Mesendoderm (in vitro differentiated cells): ENCODE measurements at regions not wholly inside any gene's neighbourhood (a gene's known extent, or its start where the extent isn't known, plus 50 kb on each side); places are given as distances from the start of the nearest gene placed in this dataset.

Experiments used
- DNase-seq: peaks from one replicate; pipeline ENCODE4 v3.0.0; 2013
- H2AK5ac ChIP-seq: 2 replicates; pipeline ENCODE4 v1.6.1; 2013; ENCODE audit warnings: low read length, inconsistent platforms
- H2BK120ac ChIP-seq: 2 replicates; pipeline ENCODE4 v1.6.1; 2013; ENCODE audit warnings: low read depth, mild to moderate bottlenecking, low read length, moderate library complexity, mixed read lengths
- H2BK15ac ChIP-seq: replicated peaks from 2 replicates; pipeline ENCODE4 v1.6.1; 2013; ENCODE audit warnings: low read depth, mild to moderate bottlenecking, moderate library complexity
- H2BK5ac ChIP-seq: 2 replicates; pipeline ENCODE4 v1.6.1; 2013; ENCODE audit warnings: low read length, inconsistent platforms
- H3K18ac ChIP-seq: 2 replicates; pipeline ENCODE4 v1.6.1; 2013; ENCODE audit warnings: mild to moderate bottlenecking, low read length, mixed read lengths
- H3K23ac ChIP-seq: one replicate; pipeline ENCODE4 v1.6.1; 2013; ENCODE audit warnings: low read length
- H3K27ac ChIP-seq: 2 replicates; pipeline ENCODE4 v1.5.1; 2013; ENCODE audit warnings: low read depth, mild to moderate bottlenecking, inconsistent platforms, low read length, moderate library complexity
- H3K27me3 ChIP-seq: 2 replicates; pipeline ENCODE4 v1.6.1; 2013; ENCODE audit warnings: low read length, control low read depth, mild to moderate bottlenecking, inconsistent platforms; ENCODE audit not compliant: insufficient read depth, poor library complexity
- H3K36me3 ChIP-seq: 2 replicates; pipeline ENCODE4 v1.6.1; 2013; ENCODE audit warnings: low read length, inconsistent platforms; ENCODE audit not compliant: control insufficient read depth, insufficient read depth
- H3K4ac ChIP-seq: one replicate; pipeline ENCODE4 v1.6.1; 2013; ENCODE audit warnings: low read depth, mild to moderate bottlenecking, low read length, moderate library complexity
- H3K4me1 ChIP-seq: 2 replicates; pipeline ENCODE4 v1.6.1; 2013; ENCODE audit warnings: low read depth, low read length, inconsistent platforms; ENCODE audit not compliant: control insufficient read depth
- H3K4me2 ChIP-seq: 2 replicates; pipeline ENCODE4 v1.6.1; 2013; ENCODE audit warnings: low read length
- H3K4me3 ChIP-seq: 2 replicates; pipeline ENCODE4 v1.5.1; 2013; ENCODE audit warnings: mild to moderate bottlenecking, low read length
- H3K56ac ChIP-seq: one replicate; pipeline ENCODE4 v1.6.1; 2013; ENCODE audit warnings: low read length
- H3K79me1 ChIP-seq: 2 replicates; pipeline ENCODE4 v1.6.1; 2013; ENCODE audit warnings: low read length, inconsistent platforms
- H3K79me2 ChIP-seq: 2 replicates; pipeline ENCODE4 v1.6.1; 2013; ENCODE audit warnings: mild to moderate bottlenecking, low read length; ENCODE audit not compliant: control insufficient read depth, insufficient read depth
- H3K9ac ChIP-seq: 2 replicates; pipeline ENCODE4 v1.6.1; 2013; ENCODE audit warnings: low read length, inconsistent platforms
- H4K5ac ChIP-seq: one replicate; pipeline ENCODE4 v1.6.1; 2013; ENCODE audit warnings: low read length
- H4K8ac ChIP-seq: one replicate; pipeline ENCODE4 v1.6.1; 2013; ENCODE audit warnings: low read depth, mild to moderate bottlenecking, control low read depth, low read length, moderate library complexity
- WGBS: extraction: QIAGEN DNeasy Blood & Tissue Kit; methylation state at CpG from one replicate; pipeline ENCODE4 v1.1.7; 2013; ENCODE audit warnings: low lambda C conversion rate, missing lambda C conversion rate; ENCODE audit not compliant: insufficient coverage; ENCODE audit errors: extremely low coverage; 5-methylcytosine and 5-hydroxymethylcytosine counted together

GRCh38 chr6:133730881-133731280 lies 158.0 kb upstream of the TCF21 start:
- H3K4me2 ChIP-seq = no peak overlapping the region
- H4K5ac ChIP-seq = no peak overlapping the region
- H3K23ac ChIP-seq = no peak overlapping the region
- no peak overlapping the region for H2BK120ac ChIP-seq
- no peak overlapping the region for H4K8ac ChIP-seq
- no peak overlapping the region for H2AK5ac ChIP-seq
- no peak overlapping the region for H3K18ac ChIP-seq
- no peak overlapping the region for H3K56ac ChIP-seq
- H3K4me3 ChIP-seq = no peak overlapping the region
- H3K4ac ChIP-seq = no peak overlapping the region
- WGBS = no CpG with 5 or more reads among the region's 4 CpGs
- H3K79me2 ChIP-seq = no peaks in the 10 kb centered on the region
- H2BK15ac ChIP-seq = no peak overlapping the region
- H3K4me1 ChIP-seq = no peaks in the 10 kb centered on the region
- no peak overlapping the region for H3K9ac ChIP-seq
- no peak overlapping the region for H3K27ac ChIP-seq
- H3K79me1 ChIP-seq = no peaks in the 10 kb centered on the region
- no peak overlapping the region for H2BK5ac ChIP-seq
- no peak for DNase-seq
- H3K27me3 ChIP-seq = no peaks in the 10 kb centered on the region
- no peaks in the 10 kb centered on the region for H3K36me3 ChIP-seq

- H4K8ac ChIP-seq = no peak overlapping the region
- H3K79me1 ChIP-seq = no peaks in the 10 kb centered on the region
- no peaks in the 10 kb centered on the region for H3K79me2 ChIP-seq
- WGBS = no CpG with 5 or more reads among the region's 5 CpGs
- no peak overlapping the region for H2AK5ac ChIP-seq
- H3K4me3 ChIP-seq = no peak overlapping the region
- no peaks in the 10 kb centered on the region for H3K27me3 ChIP-seq
- H3K4ac ChIP-seq = no peak overlapping the region
- H3K18ac ChIP-seq = no peak overlapping the region
- no peak overlapping the region for H3K23ac ChIP-seq
- no peaks in the 10 kb centered on the region for H3K4me1 ChIP-seq
- H2BK15ac ChIP-seq = no peak overlapping the region
- no peak overlapping the region for H2BK120ac ChIP-seq
- H2BK5ac ChIP-seq = no peak overlapping the region
- no peak overlapping the region for H4K5ac ChIP-seq
- H3K9ac ChIP-seq = no peak overlapping the region
- H3K56ac ChIP-seq = no peak overlapping the region
- DNase-seq = no peak
- H3K36me3 ChIP-seq = no peaks in the 10 kb centered on the region
- no peak overlapping the region for H3K27ac ChIP-seq
- H3K4me2 ChIP-seq = no peak overlapping the region
These were observed 148.7 kb upstream of the TCF21 start for GRCh38 chr6:133740218-133740617.

- Histone ChIP-seq H3K27ac (no peak overlapping the region), H3K4me2 (no peak overlapping the region)
These were observed 148.1 kb upstream of the TCF21 start for GRCh38 chr6:133740816-133741215.

GRCh38 chr6:133741375-133741861 lies 147.5 kb upstream of the TCF21 start:
- Histone ChIP-seq H3K79me2 (no peaks in the 10 kb centered on the region), H3K27ac (no peak overlapping the region), H4K8ac (no peak overlapping the region), H3K27me3 (no peaks in the 10 kb centered on the region), H3K4me1 (no peaks in the 10 kb centered on the region), H3K56ac (no peak overlapping the region), H3K18ac (no peak overlapping the region), H3K4me2 (no peak overlapping the region), H4K5ac (no peak overlapping the region), H2BK5ac (no peak overlapping the region), H3K9ac (no peak overlapping the region), H3K36me3 (no peaks in the 10 kb centered on the region), H3K4me3 (no peak overlapping the region), H3K79me1 (no peaks in the 10 kb centered on the region), H2BK120ac (no peak overlapping the region), H3K23ac (no peak overlapping the region), H3K4ac (no peak overlapping the region), H2AK5ac (no peak overlapping the region), H2BK15ac (no peak overlapping the region)
- no CpG with 5 or more reads among the region's 5 CpGs for WGBS
- DNase-seq = peak; percentile 24

More at GRCh38 chr6:133740816-133741215, 148.1 kb upstream of the TCF21 start:
- H2BK120ac ChIP-seq = no peak overlapping the region
- no peaks in the 10 kb centered on the region for H3K27me3 ChIP-seq
- no peaks in the 10 kb centered on the region for H3K4me1 ChIP-seq
- no peak overlapping the region for H4K5ac ChIP-seq
- no peak overlapping the region for H3K4me3 ChIP-seq
- no peak overlapping the region for H2BK5ac ChIP-seq
- H3K9ac ChIP-seq = no peak overlapping the region
- H3K4ac ChIP-seq = no peak overlapping the region
- H3K36me3 ChIP-seq = no peaks in the 10 kb centered on the region
- WGBS = no CpG with 5 or more reads among the region's 2 CpGs
- no peak for DNase-seq
- no peak overlapping the region for H4K8ac ChIP-seq
- no peak overlapping the region for H3K56ac ChIP-seq
- no peaks in the 10 kb centered on the region for H3K79me1 ChIP-seq
- H3K18ac ChIP-seq = no peak overlapping the region
- no peak overlapping the region for H2AK5ac ChIP-seq
- H3K79me2 ChIP-seq = no peaks in the 10 kb centered on the region
- no peak overlapping the region for H2BK15ac ChIP-seq
- no peak overlapping the region for H3K23ac ChIP-seq

- H2BK15ac ChIP-seq = no peak overlapping the region
- no peak for DNase-seq
- no peak overlapping the region for H3K4me2 ChIP-seq
- H3K23ac ChIP-seq = no peak overlapping the region
- H3K36me3 ChIP-seq = no peaks in the 10 kb centered on the region
- H4K8ac ChIP-seq = no peak overlapping the region
- H3K4me3 ChIP-seq = no peak overlapping the region
- no peak overlapping the region for H4K5ac ChIP-seq
- H2BK5ac ChIP-seq = no peak overlapping the region
- no peak overlapping the region for H3K9ac ChIP-seq
- no peak overlapping the region for H2AK5ac ChIP-seq
- H3K56ac ChIP-seq = no peak overlapping the region
- H3K4me1 ChIP-seq = no peaks in the 10 kb centered on the region
- H3K79me2 ChIP-seq = no peaks in the 10 kb centered on the region
- WGBS = no CpG with 5 or more reads among the region's 2 CpGs
- no peak overlapping the region for H3K27ac ChIP-seq
- no peak overlapping the region for H3K18ac ChIP-seq
- H3K4ac ChIP-seq = no peak overlapping the region
- no peaks in the 10 kb centered on the region for H3K79me1 ChIP-seq
- no peak overlapping the region for H2BK120ac ChIP-seq
- no peaks in the 10 kb centered on the region for H3K27me3 ChIP-seq
These were observed 145.3 kb upstream of the TCF21 start for GRCh38 chr6:133743621-133744020.

- Histone ChIP-seq H3K36me3 (no peaks in the 10 kb centered on the region), H3K56ac (no peak overlapping the region), H2AK5ac (no peak overlapping the region), H2BK5ac (no peak overlapping the region), H3K4ac (no peak overlapping the region), H3K27me3 (no peaks in the 10 kb centered on the region), H3K79me2 (no peaks in the 10 kb centered on the region), H3K23ac (no peak overlapping the region), H3K4me1 (no peaks in the 10 kb centered on the region), H2BK120ac (no peak overlapping the region), H3K4me3 (no peak overlapping the region), H3K9ac (no peak overlapping the region), H3K79me1 (no peaks in the 10 kb centered on the region), H2BK15ac (no peak overlapping the region), H3K18ac (no peak overlapping the region), H4K5ac (no peak overlapping the region), H4K8ac (no peak overlapping the region), H3K4me2 (no peak overlapping the region), H3K27ac (no peak overlapping the region)
- no peak for DNase-seq
- WGBS = no CpG with 5 or more reads among the region's 3 CpGs
These were observed 142.5 kb upstream of the TCF21 start for GRCh38 chr6:133746417-133746770.
